GM12878 (cell line): ENCODE measurements at regions not wholly inside any gene's neighbourhood (a gene's known extent, or its start where the extent isn't known, plus 50 kb on each side); places are given as distances from the start of the nearest gene placed in this dataset.

Source experiments
- ATAC-seq: fragments of 200-7000 bp; cut with Tn5 transposase; 3 replicates; pipeline ENCODE4 v1.9.1; 2020; ENCODE audit warnings: mild to moderate bottlenecking, moderate library complexity
- BruUV-seq: library from RNA; stranded (reverse); fragments of 400-500 nt; replicated peaks from 2 replicates; lab custom pipeline; 2021; lab: Mats Ljungman, UMichigan
- CTCF ChIA-PET: fragments of 300-600 bp; sonication (Branson Sonifier 250); formaldehyde crosslinking; extraction: SDS; loops from one replicate; lab custom pipeline; 2021; ENCODE audit warnings: inconsistent platforms; lab: Yijun Ruan, JAX
- POLR2A ChIA-PET: fragments of 350-600 bp; formaldehyde crosslinking; extraction: SDS; loops from one replicate; lab custom pipeline; 2021; ENCODE audit warnings: inconsistent platforms; lab: Charles Lee
- RAD21 ChIA-PET: fragments of 300-600 bp; sonication (Branson Sonifier 250); formaldehyde crosslinking; loops from one replicate; lab custom pipeline; 2023; ENCODE audit warnings: antibody characterized with exemption; ENCODE audit not compliant: unreplicated experiment; lab: Charles Lee
- SMC1A ChIA-PET: fragments of 300-600 bp; sonication (Branson Sonifier 250); formaldehyde crosslinking; loops from one replicate; lab custom pipeline; 2023; ENCODE audit not compliant: unreplicated experiment, uncharacterized antibody; lab: Charles Lee
- DNase-seq: peaks from one replicate; pipeline ENCODE4 v3.0.0-alpha.2; 2011; ENCODE audit warnings: low read depth, low spot score
- FAIRE-seq: peaks from 3 replicates; lab custom pipeline; 2011; peaks lifted over from hg19 to GRCh38; lab: Jason Lieb, UNC
- H2AFZ ChIP-seq: 2 replicates; pipeline ENCODE4 v1.6.0; 2011; ENCODE audit warnings: low read depth, low read length, control low read depth; ENCODE audit not compliant: control insufficient read depth
- H3K27ac ChIP-seq: 2 replicates; pipeline ENCODE4 v1.5.1; 2011; ENCODE audit warnings: control low read depth; ENCODE audit not compliant: control insufficient read depth, insufficient read depth
- H3K27me3 ChIP-seq, 2 experiments: replicated peaks in 1 of 2; 2 replicates each; pipeline versions ENCODE4 v1.6.0 to v1.6.1; 2011; ENCODE audit warnings: low read length in 1 of 2; ENCODE audit not compliant: control insufficient read depth in 2 of 2, insufficient read depth in 2 of 2
- H3K36me3 ChIP-seq, 2 experiments: 2 replicates each; pipeline ENCODE4 v1.5.1; 2011; ENCODE audit warnings: low read length in 1 of 2; ENCODE audit not compliant: control insufficient read depth in 2 of 2, insufficient read depth in 2 of 2
- H3K4me1 ChIP-seq: 2 replicates; pipeline ENCODE4 v1.6.1; 2011; ENCODE audit warnings: mild to moderate bottlenecking, low read length, moderate library complexity, mixed read lengths; ENCODE audit not compliant: control insufficient read depth, insufficient read depth
- H3K4me2 ChIP-seq: 2 replicates; pipeline ENCODE4 v1.6.0; 2011; ENCODE audit warnings: control low read depth; ENCODE audit not compliant: control insufficient read depth, insufficient read depth
- H3K4me3 ChIP-seq: fragments of 200-600 bp; sonication (generic); 2 replicates; pipeline ENCODE4 v1.5.1; 2016
- H3K79me2 ChIP-seq: 2 replicates; pipeline ENCODE4 v1.6.0; 2011; ENCODE audit warnings: low read length; ENCODE audit not compliant: control insufficient read depth, insufficient read depth
- H3K9ac ChIP-seq: 2 replicates; pipeline ENCODE4 v1.8.0; 2011; ENCODE audit warnings: low read length, control low read depth, mixed read lengths; ENCODE audit not compliant: control insufficient read depth, insufficient read depth
- H3K9me3 ChIP-seq: replicated peaks from 3 replicates; pipeline ENCODE4 v1.5.1; 2011; ENCODE audit warnings: mild to moderate bottlenecking, low read length; ENCODE audit not compliant: control insufficient read depth, insufficient read depth
- H4K20me1 ChIP-seq: 2 replicates; pipeline ENCODE4 v1.6.0; 2011; ENCODE audit not compliant: control insufficient read depth, insufficient read depth
- BACH1 ChIP-seq: fragments of 450-650 bp; IDR thresholded peaks from 2 replicates; pipeline ENCODE4 v1.6.1; 2017; ENCODE audit warnings: mild to moderate bottlenecking, borderline replicate concordance
- CBFB ChIP-seq: IDR thresholded peaks from 2 replicates; pipeline ENCODE4 v1.6.1; 2016; ENCODE audit warnings: antibody characterized with exemption, low read depth
- CEBPZ ChIP-seq: fragments of 150-350 bp; IDR thresholded peaks from 2 replicates; pipeline ENCODE4 v1.6.1; 2016; ENCODE audit warnings: low read depth, low read length
- CREB1 ChIP-seq: IDR thresholded peaks from 2 replicates; pipeline ENCODE4 v1.6.1; 2012; ENCODE audit warnings: low read depth, mild to moderate bottlenecking, inconsistent platforms
- GABPA ChIP-seq: IDR thresholded peaks from 2 replicates; pipeline ENCODE4 v1.6.1; 2014; ENCODE audit warnings: antibody characterized with exemption, low read depth, mild to moderate bottlenecking, inconsistent platforms
- JUNB ChIP-seq: IDR thresholded peaks from 2 replicates; pipeline ENCODE4 v1.6.1; 2016; ENCODE audit warnings: antibody characterized with exemption, mild to moderate bottlenecking
- JUND ChIP-seq: IDR thresholded peaks from 2 replicates; pipeline ENCODE4 v1.6.1; 2012; ENCODE audit warnings: low read depth, mild to moderate bottlenecking, low read length, improper control_type of control experiment, moderate library complexity
- MEF2A ChIP-seq: IDR thresholded peaks from 2 replicates; pipeline ENCODE4 v1.6.1; 2011; ENCODE audit warnings: low read depth, mild to moderate bottlenecking, low read length, moderate library complexity; ENCODE audit not compliant: insufficient read depth
- MXI1 ChIP-seq: fragments of 150-350 bp; IDR thresholded peaks from 2 replicates; pipeline ENCODE4 v1.6.1; 2011; ENCODE audit warnings: low read depth, mild to moderate bottlenecking, inconsistent platforms, low read length, improper control_type of control experiment
- POLR2AphosphoS2 ChIP-seq: IDR thresholded peaks from 2 replicates; pipeline ENCODE4 v1.6.1; 2011; ENCODE audit warnings: low read depth, mild to moderate bottlenecking, low read length, improper control_type of control experiment, moderate library complexity
- RELA ChIP-seq: fragments of 450-650 bp; IDR thresholded peaks from 2 replicates; pipeline ENCODE4 v1.8.0; 2014; ENCODE audit warnings: borderline replicate concordance; ENCODE audit not compliant: partially characterized antibody
- SIX5 ChIP-seq: IDR thresholded peaks from 2 replicates; pipeline ENCODE4 v1.6.1; 2011; ENCODE audit warnings: mild to moderate bottlenecking, low read depth, low read length, moderate library complexity; ENCODE audit not compliant: severe bottlenecking
- SMAD5 ChIP-seq: IDR thresholded peaks from 2 replicates; pipeline ENCODE4 v1.6.1; 2016; ENCODE audit warnings: antibody characterized with exemption, low read depth
- SPI1 ChIP-seq: IDR thresholded peaks from 2 replicates; pipeline ENCODE4 v1.6.1; 2011; ENCODE audit warnings: low read depth, mild to moderate bottlenecking, low read length, moderate library complexity, borderline replicate concordance; ENCODE audit not compliant: insufficient read depth
- SREBF2 ChIP-seq: IDR thresholded peaks from 2 replicates; pipeline ENCODE4 v1.6.1; 2012; ENCODE audit warnings: mild to moderate bottlenecking, low read length
- TCF7 ChIP-seq: IDR thresholded peaks from 2 replicates; pipeline ENCODE4 v1.6.1; 2014; ENCODE audit warnings: antibody characterized with exemption, borderline replicate concordance
- ZNF24 ChIP-seq: fragments of 450-650 bp; IDR thresholded peaks from 2 replicates; pipeline ENCODE4 v1.6.1; 2017; ENCODE audit warnings: antibody characterized with exemption, mild to moderate bottlenecking
- WGBS: methylation state at CpG from one replicate; pipeline ENCODE4 v1.1.6; 2016; ENCODE audit warnings: low lambda C conversion rate; ENCODE audit not compliant: insufficient replicate concordance, insufficient coverage; ENCODE audit errors: missing lambda C conversion rate; 5-methylcytosine and 5-hydroxymethylcytosine counted together
- in situ Hi-C: fragments of 300-500 bp; cut with MboI; formaldehyde crosslinking; loops from 9 replicates; pipeline ENCODE4 v1.14.3; 2018; ENCODE audit warnings: mixed read lengths
- intact Hi-C: fragments of 100-400 bp; cut with micrococcal nuclease; formaldehyde crosslinking; loops from one replicate; pipeline ENCODE4 v1.14.2; 2022; ENCODE audit not compliant: unreplicated experiment
- TF ChIP-seq, protein P1 (sequence below): fragments of 450-650 bp; formaldehyde crosslinking; IDR thresholded peaks from 2 replicates; pipeline ENCODE4 v1.4.0; 2022; ENCODE audit warnings: mild to moderate bottlenecking, moderate library complexity

- ChIA-PET POLR2A (no interaction called here), CTCF (no interaction called here), SMC1A (interaction anchor here (0.6 kb wide), 1 partner anchor 45 kb away, joined by 3 read pairs; no protein-coding TSS in a partner anchor), RAD21 (no interaction called here)
- no TSS peak for BruUV-seq
- FAIRE-seq (no peak), ATAC-seq (no peak), DNase-seq (no peak)
- H3K79me2 ChIP-seq, result no peaks in the 10 kb centered on the region
- no peaks in the 10 kb centered on the region for H4K20me1 ChIP-seq
- in situ Hi-C loops (no loop called here), intact Hi-C loops (no loop called here)
- no peak overlapping the region for H2AFZ ChIP-seq
- H3K4me2 ChIP-seq, result no peak overlapping the region
- no peaks in the 10 kb centered on the region for H3K36me3 ChIP-seq
- no peak overlapping the region for H3K9ac ChIP-seq
- H3K9me3 ChIP-seq, result no peaks in the 10 kb centered on the region
- H3K27ac ChIP-seq, result no peak overlapping the region
- H3K4me1 ChIP-seq, result no peaks in the 10 kb centered on the region
- H3K27me3 ChIP-seq, result no peaks in the 10 kb centered on the region
- no peak overlapping the region for H3K4me3 ChIP-seq
- TF ChIP-seq CBFB (no peak), GABPA (no peak), CEBPZ (no peak), JUNB (no peak), POLR2AphosphoS2 (no peak), JUND (no peak), SIX5 (no peak), ZNF24 (no peak), MEF2A (no peak), CREB1 (no peak), MXI1 (no peak), SMAD5 (no peak), TCF7 (no peak), BACH1 (no peak), SPI1 (no peak), SREBF2 (no peak), RELA (no peak)
- TF ChIP-seq, protein P1, sequence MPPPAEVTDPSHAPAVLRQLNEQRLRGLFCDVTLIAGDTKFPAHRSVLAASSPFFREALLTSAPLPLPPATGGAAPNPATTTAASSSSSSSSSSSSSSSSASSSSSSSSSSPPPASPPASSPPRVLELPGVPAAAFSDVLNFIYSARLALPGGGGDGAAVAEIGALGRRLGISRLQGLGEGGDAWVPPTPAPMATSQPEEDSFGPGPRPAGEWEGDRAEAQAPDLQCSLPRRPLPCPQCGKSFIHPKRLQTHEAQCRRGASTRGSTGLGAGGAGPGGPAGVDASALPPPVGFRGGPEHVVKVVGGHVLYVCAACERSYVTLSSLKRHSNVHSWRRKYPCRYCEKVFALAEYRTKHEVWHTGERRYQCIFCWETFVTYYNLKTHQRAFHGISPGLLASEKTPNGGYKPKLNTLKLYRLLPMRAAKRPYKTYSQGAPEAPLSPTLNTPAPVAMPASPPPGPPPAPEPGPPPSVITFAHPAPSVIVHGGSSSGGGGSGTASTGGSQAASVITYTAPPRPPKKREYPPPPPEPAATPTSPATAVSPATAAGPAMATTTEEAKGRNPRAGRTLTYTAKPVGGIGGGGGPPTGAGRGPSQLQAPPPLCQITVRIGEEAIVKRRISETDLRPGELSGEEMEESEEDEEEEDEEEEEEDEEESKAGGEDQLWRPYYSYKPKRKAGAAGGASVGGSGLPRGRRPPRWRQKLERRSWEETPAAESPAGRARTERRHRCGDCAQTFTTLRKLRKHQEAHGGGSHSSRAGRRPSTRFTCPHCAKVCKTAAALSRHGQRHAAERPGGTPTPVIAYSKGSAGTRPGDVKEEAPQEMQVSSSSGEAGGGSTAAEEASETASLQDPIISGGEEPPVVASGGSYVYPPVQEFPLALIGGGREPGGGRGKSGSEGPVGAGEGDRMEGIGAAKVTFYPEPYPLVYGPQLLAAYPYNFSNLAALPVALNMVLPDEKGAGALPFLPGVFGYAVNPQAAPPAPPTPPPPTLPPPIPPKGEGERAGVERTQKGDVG, result no peak
- WGBS, result 67% methylated on average over 1 of the region's 1 CpG
Measured at GRCh38 chr2:104233591-104233990, 620.3 kb upstream of the POU3F3 start.
